Kidney (tissue), 13 donors: ENCODE measurements at regions not wholly inside any gene's neighbourhood (a gene's known extent, or its start where the extent isn't known, plus 50 kb on each side); places are given as distances from the start of the nearest gene placed in this dataset.
"Not testable (repeated sequence)": the region's sequence is repeated elsewhere in the genome, so short reads cannot be mapped to it uniquely, and the experiment has no call there.

Experiments used
- DNase-seq, 5 donors: peaks; one replicate each; pipeline ENCODE4 v3.0.0-alpha.2; 2013 to 2020
- FAIRE-seq: peaks from 2 replicates; lab custom pipeline; 2012; peaks lifted over from hg19 to GRCh38; lab: Jason Lieb, UNC
- H3K27ac ChIP-seq, 2 donors: one replicate each; pipeline ENCODE4 v1.7.0; 2013; ENCODE audit warnings: low read depth in 2 of 2, low read length in 2 of 2, inconsistent platforms in 1 of 2
- H3K27me3 ChIP-seq: one replicate; pipeline ENCODE4 v1.7.1; 2013; ENCODE audit warnings: low read length, inconsistent platforms; ENCODE audit not compliant: control insufficient read depth, insufficient read depth
- H3K36me3 ChIP-seq, 3 donors: one replicate each; pipeline versions ENCODE4 v1.7.0 to v1.7.1; 2013; ENCODE audit warnings: low read length in 3 of 3, control low read depth in 1 of 3, inconsistent platforms in 1 of 3; ENCODE audit not compliant: insufficient read depth in 3 of 3, control insufficient read depth in 2 of 3
- H3K4me1 ChIP-seq, 3 donors: one replicate each; pipeline versions ENCODE4 v1.7.0 to v1.7.1; 2013; ENCODE audit warnings: low read length in 3 of 3, inconsistent platforms in 1 of 3, low read depth in 1 of 3; ENCODE audit not compliant: control insufficient read depth in 2 of 3, insufficient read depth in 2 of 3
- H3K4me3 ChIP-seq, 3 donors: one replicate each; pipeline versions ENCODE4 v1.7.0 to v1.8.1; 2013; ENCODE audit warnings: low read length in 3 of 3, control low read depth in 1 of 3, inconsistent platforms in 1 of 3
- H3K9ac ChIP-seq, 3 donors: one replicate each; pipeline versions ENCODE4 v1.7.0 to v1.7.1; 2013; ENCODE audit warnings: low read length in 3 of 3, control low read depth in 1 of 3, inconsistent platforms in 1 of 3
- H3K9me3 ChIP-seq, 3 donors: one replicate each; pipeline versions ENCODE4 v1.7.0 to v1.7.1; 2013; ENCODE audit warnings: low read length in 3 of 3, control low read depth in 1 of 3, inconsistent platforms in 1 of 3; ENCODE audit not compliant: control insufficient read depth in 2 of 3, insufficient read depth in 1 of 3
- CTCF ChIP-seq: IDR thresholded peaks from 3 replicates; pipeline ENCODE4 v1.5.1; 2012; ENCODE audit warnings: mild to moderate bottlenecking, moderate library complexity, borderline replicate concordance; ENCODE audit not compliant: insufficient read depth; ENCODE audit errors: extremely low read depth
- intact Hi-C: fragments of 100-400 bp; cut with DNase I; formaldehyde crosslinking; loops from one replicate; pipeline ENCODE4 v1.11.1; 2022
- donor health status: control.
- donor health status: control.
- donor health status: control.
- donor health status: control.
- donor health status: control.
- donor health status: DM: yes; HTN: yes; CAD: no.
- donor health status: Normal renal cell carcinoma (clear cell type).

- intact Hi-C loops = no loop called here
- FAIRE-seq (no peak), DNase-seq (no peak)
- TF ChIP-seq CTCF = no peak
- Histone ChIP-seq H3K36me3 (no peaks in the 10 kb centered on the region), H3K27me3 (no peaks in the 10 kb centered on the region), H3K27ac (no peak overlapping the region), H3K4me3 (no peak overlapping the region), H3K4me1 (no peaks in the 10 kb centered on the region), H3K9ac (no peak overlapping the region), H3K9me3 (no peaks in the 10 kb centered on the region)
These were observed 247.3 kb upstream of the CNR1 start for GRCh38 chr6:88413459-88413858.

GRCh38 chr6:88408355-88408754 is 242.2 kb upstream of the CNR1 start:
- H3K36me3 ChIP-seq, H3K9ac ChIP-seq, H3K27me3 ChIP-seq, H3K4me1 ChIP-seq, H3K27ac ChIP-seq, H3K9me3 ChIP-seq, DNase-seq, intact Hi-C loops, FAIRE-seq, H3K4me3 ChIP-seq: not testable (repeated sequence)

- FAIRE-seq, H3K27ac ChIP-seq, H3K9me3 ChIP-seq, DNase-seq, intact Hi-C loops, H3K4me3 ChIP-seq, H3K4me1 ChIP-seq, H3K9ac ChIP-seq, H3K27me3 ChIP-seq, H3K36me3 ChIP-seq: not testable (repeated sequence)
These were observed 240.5 kb upstream of the CNR1 start for GRCh38 chr6:88406674-88407073.

GRCh38 chr6:88403486-88403885 is 237.3 kb upstream of the CNR1 start:
- Histone ChIP-seq H3K27ac (no peak overlapping the region), H3K36me3 (no peaks in the 10 kb centered on the region), H3K9me3 (peaks cover 0 to 5% (median 0%) of the 10 kb centered on the region in 3 donors), H3K4me1 (no peaks in the 10 kb centered on the region), H3K27me3 (no peaks in the 10 kb centered on the region), H3K9ac (no peak overlapping the region), H3K4me3 (no peak overlapping the region)
- no peak for TF ChIP-seq CTCF
- FAIRE-seq = no peak
- peak in 1 of 5 donors; percentile 6 for DNase-seq
- intact Hi-C loops = no loop called here

GRCh38 chr6:88402909-88403308 is 236.8 kb upstream of the CNR1 start:
- intact Hi-C loops = no loop called here
- H3K9me3 ChIP-seq = peaks cover 0 to 5% (median 0%) of the 10 kb centered on the region in 3 donors
- no peak for DNase-seq
- no peak for FAIRE-seq
- no peak overlapping the region for H3K4me3 ChIP-seq
- H3K9ac ChIP-seq = no peak overlapping the region
- no peaks in the 10 kb centered on the region for H3K4me1 ChIP-seq
- no peaks in the 10 kb centered on the region for H3K27me3 ChIP-seq
- no peak for TF ChIP-seq CTCF
- no peaks in the 10 kb centered on the region for H3K36me3 ChIP-seq
- no peak overlapping the region for H3K27ac ChIP-seq

GRCh38 chr6:88390998-88391397 is 224.9 kb upstream of the CNR1 start:
- H3K4me3 ChIP-seq, intact Hi-C loops, H3K4me1 ChIP-seq, H3K9me3 ChIP-seq, H3K27me3 ChIP-seq, H3K27ac ChIP-seq, H3K9ac ChIP-seq, H3K36me3 ChIP-seq, FAIRE-seq: not testable (repeated sequence)
- peak in 1 of 5 donors; percentile 28 for DNase-seq
